ENCODE measurements at regions not wholly inside any gene's neighbourhood (a gene's known extent, or its start where the extent isn't known, plus 50 kb on each side); places are given as distances from the start of the nearest gene placed in this dataset.

DNA sequence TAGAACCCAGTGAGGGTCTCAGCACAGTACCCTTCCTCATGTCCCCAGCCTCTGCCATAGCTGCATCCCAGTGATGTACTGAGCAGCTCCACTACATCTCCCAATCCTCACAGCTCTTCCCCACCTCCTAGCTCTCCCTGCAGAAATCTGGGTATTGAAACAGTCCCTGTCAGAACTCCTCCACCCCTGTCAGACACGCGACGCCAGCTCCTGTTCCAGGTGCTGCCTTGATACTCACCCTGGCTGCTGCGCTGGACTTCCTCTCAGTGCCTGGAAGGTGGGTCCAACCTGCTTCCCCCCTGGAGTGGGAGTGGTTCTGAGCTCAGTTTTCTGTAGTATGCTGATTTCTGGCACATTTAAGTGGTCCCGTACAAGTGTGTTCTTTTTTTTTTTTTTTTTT, 160.9 kb upstream of the SLCO3A1 start:
- DNase-seq, result no peak

GRCh38 chr15:91694131-91694830, 159.2 kb upstream of the SLCO3A1 start:
- DNase-seq, result no peak

DNA sequence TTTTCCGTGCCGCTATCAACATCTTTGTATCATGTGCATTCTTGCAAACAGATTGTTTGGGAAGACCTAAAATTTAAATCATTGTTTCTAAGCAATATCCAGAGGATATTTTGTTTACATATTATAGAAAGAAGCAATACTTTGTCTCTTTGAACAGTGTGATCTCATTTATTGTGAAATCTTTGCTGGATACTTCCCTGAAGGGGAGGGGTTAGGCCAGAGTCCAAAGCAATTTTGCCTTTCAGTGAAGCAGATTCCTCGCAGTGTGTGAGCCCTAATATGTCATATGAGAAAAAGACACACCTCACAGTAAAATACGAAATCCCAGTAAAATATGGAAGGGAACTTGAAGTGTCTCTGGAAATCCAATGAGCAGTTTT, 158.7 kb upstream of the SLCO3A1 start:
- no peak for DNase-seq

GRCh38 chr15:91695799-91696198, 157.7 kb upstream of the SLCO3A1 start:
- DNase-seq, result no peak

DNA sequence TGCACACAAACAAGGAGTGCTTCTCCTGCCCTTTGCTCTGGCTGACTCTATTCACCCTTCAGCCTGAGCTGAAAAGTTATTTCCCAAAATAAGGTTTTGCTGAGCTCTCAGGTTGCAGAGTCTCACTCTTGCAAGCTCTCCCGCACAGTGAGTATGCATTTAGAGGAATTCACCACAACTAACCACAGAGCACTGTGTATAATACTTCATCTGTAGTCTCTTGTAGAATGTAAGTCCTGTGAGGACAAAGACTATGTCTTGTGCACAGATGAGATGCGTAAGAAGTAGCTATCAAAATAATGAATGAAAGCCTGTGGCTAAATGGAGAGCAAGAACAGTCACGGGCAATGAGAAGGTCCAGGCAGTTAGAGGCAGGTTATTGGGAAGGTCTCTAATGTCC, 156.5 kb upstream of the SLCO3A1 start:
- no peak for DNase-seq

DNA sequence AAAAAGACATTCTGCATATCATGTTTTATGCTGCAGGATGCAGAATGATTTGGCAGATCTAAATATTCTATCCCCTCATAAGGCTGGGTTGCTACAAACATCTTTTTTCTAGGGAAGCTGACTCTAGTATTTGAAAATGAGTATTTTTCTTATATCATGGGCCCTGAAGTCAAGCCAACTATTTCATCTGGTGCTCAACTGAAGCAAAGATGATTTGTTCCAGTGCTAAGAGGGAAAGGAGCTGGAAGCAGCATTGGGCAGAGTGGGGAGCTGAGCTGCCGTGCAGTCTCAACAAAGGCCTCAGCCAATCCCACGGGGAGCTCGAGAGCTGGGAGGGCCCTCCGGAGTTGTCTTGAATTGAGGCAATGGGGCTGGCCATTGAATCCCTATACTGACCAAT, 155.3 kb upstream of the SLCO3A1 start:
- DNase-seq, result no peak

DNA sequence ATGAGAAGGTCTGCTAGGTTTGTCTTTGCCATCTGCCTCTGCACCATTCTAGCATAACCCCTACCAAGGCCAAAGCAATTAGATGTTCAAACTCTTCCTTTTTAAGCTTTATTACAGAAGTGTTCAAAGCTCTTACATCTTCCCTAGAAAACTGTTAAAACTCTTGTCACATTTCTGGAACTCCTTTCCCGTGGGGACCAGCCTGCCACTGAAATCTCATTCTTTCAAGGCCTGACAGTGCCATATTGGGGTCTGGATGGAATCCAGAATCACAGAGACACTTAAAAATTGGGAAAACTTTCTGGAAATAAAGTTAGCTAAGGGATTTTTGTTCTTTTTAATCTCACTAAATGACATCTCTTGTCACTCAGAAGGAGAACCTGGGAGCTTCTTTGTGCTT, 153.8 kb upstream of the SLCO3A1 start:
- DNase-seq, result no peak

DNA sequence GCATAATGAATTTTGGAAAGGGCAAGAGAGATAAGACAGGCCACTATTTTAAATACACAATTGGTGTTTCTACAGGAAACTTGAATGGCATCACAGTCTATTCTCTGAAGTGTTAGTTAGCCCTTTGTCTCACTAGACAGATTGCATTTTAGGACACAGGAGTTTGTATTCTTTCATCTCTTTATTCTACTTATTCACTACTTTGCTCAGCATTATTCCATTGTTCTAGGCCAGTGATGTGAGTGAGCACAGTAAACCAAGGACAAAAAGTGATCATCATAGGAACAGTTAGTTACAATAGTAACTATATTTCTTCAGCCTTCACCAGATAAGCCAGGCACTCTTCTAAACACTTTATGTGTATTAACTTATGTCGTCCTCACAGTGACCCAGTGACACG, 150.2 kb upstream of the SLCO3A1 start:
- no peak for DNase-seq

DNA sequence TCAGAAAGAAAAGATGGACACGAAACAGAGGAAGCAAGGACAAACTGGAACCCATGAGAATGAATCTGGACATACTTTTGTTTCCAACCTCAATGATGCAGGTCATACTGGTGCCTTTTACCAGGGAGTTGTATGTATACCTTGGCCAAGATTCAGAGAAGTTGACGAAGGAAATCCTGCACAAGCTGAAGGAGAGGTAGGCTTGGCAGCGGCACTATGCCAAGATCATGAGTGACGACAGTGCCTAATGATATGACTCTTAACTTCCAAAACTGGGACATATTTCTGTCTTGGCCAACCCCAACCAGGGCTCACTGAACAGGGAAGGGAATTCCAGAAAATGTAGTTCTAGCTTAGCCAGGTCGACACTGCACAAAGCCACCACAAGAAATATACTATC, 149.2 kb upstream of the SLCO3A1 start:
- DNase-seq, result no peak

- DNase-seq, result peak; percentile 80
Observed at GRCh38 chr15:91706322-91707032, 147.0 kb upstream of the SLCO3A1 start.

- DNase-seq, result no peak
Observed at GRCh38 chr15:91710080-91710698, 143.3 kb upstream of the SLCO3A1 start.

DNA sequence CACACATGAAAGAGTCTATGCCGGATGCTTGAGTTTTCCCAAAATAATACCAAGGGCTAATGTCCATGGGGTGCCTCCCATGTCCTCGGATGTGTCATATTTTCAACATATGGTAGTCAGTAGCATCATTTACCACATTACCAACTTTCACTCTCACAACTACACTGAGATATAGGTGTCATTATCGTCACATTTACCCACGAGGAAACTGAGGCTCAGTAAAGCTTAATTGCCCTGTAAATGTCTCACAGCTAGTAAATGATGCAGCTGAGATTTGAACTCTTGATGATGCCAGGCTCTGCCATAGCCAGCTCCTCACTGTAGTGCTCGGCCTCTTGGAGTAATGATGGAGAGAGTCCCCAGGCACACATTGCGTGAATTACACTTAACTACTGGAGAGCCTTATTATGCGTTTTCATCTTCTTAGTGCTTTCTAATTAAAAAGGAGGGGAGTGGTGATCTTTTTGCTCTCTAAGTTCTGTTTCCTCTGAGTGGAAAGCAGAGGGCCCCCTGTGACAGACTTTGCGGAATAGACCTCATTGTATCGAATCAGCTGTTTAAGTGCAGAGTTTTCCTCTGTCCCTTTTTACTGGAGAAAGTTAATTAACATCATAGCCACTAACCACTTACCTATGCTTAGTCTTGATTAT, 142.0 kb upstream of the SLCO3A1 start:
- DNase-seq, result no peak

DNA sequence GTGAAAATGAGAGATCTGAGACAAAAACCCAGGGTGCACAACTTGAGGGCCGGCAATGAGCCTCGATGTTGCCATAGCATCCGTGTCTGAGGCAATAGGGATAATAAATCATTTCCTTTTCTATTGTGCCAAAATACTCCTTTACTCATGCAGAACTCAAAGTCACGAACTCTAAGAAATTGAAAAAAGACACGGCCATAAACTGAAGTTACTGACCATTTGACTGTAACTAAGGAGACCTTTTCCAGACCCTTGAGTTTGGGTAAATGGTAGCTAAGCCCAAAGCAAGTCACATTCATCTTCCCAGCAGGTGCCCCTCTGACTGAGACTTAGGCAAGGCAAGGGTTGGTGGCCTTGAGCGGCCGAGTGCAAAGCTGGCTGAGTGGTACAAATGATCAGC, 141.2 kb upstream of the SLCO3A1 start:
- DNase-seq, result no peak

GRCh38 chr15:91716536-91716935, 137.0 kb upstream of the SLCO3A1 start:
- DNase-seq, result no peak

GRCh38 chr15:91717811-91718210, 135.7 kb upstream of the SLCO3A1 start:
- DNase-seq, result no peak

DNA sequence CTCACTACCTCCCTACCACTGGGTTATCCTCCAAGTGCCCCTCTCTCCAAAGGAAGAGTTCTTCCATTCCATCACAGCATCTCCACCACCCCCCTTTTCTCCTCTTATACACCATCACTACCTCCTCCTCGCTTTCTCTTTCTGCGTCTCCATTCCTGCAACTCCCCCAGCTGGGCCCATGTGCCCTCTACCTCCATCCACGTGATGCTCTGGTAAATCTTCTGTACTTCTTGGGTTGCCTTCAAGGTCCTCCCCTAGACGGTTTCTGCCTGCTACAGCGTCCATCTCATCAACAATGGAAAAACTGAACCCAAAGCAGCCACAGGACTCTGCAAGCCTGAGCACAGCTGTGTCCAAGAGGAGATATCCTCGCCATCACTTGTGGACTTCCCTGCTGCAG, 129.5 kb upstream of the SLCO3A1 start:
- no peak for DNase-seq

GRCh38 chr15:91733661-91734060, 119.8 kb upstream of the SLCO3A1 start:
- no peak for DNase-seq

GRCh38 chr15:91737151-91737818, 116.2 kb upstream of the SLCO3A1 start:
- no peak for DNase-seq

- no peak for DNase-seq
Observed at GRCh38 chr15:91741986-91742385, 111.5 kb upstream of the SLCO3A1 start.

GRCh38 chr15:91751611-91752010, 101.9 kb upstream of the SLCO3A1 start:
- no peak for DNase-seq

GRCh38 chr15:91752081-91752785, 101.3 kb upstream of the SLCO3A1 start:
- no peak for DNase-seq

DNA sequence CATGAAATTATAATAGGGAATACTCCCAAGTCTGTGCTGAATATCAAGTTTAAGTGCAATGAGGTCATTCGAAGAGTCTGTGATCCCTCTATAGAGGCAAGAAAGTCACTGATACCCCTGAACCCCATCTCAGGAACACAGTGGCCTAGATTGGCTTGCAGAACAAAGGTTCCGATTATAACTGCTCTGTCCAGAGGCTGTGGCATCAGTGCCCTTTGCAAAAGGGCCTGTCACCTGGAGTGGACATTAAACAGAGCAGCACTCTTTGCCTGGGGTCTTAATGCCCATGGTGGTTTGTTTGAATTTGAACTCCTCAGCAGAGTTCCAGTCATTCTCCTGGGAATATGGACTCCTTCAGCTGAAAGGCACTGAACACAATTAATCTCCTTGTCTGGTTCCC, 93.9 kb upstream of the SLCO3A1 start:
- DNase-seq, result no peak

DNA sequence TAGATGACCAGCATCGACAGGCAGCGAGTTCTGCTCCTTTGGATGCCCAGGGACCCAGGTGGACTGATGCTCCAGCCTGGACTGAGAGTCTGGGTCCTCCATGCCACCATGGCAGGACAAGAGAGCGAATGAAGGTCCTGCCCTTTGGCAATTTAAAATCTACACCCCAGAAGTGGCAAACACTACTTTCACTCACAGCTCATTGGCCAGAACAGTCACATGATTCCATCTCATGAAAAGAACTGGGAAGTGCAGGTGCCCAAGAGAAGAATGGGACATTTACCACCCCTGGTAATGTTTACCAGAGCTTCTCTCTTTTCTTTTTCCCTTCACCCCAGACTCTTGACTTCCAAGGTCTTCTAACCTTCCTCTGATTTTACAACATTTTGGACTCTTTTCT, 87.8 kb upstream of the SLCO3A1 start:
- DNase-seq, result no peak
